PC-9 (cell line): ENCODE measurements at regions not wholly inside any gene's neighbourhood (a gene's known extent, or its start where the extent isn't known, plus 50 kb on each side); places are given as distances from the start of the nearest gene placed in this dataset.

ENCODE experiments used
- EZH2 ChIP-seq: fragments of 200-600 bp; sonication (generic); IDR thresholded peaks from 2 replicates; pipeline ENCODE4 v1.8.0; 2017; ENCODE audit warnings: antibody characterized with exemption, low read depth
- TF ChIP-seq, protein P1 (sequence below): fragments of 200-600 bp; sonication (generic); conservative IDR thresholded peaks from 2 replicates; pipeline ENCODE4 v1.6.1; 2017; ENCODE audit warnings: mixed run types, antibody characterized with exemption, mild to moderate bottlenecking, moderate library complexity

GRCh38 chr22:48680601-48681000 lies 1147.1 kb downstream of the BRD1 start:
- TF ChIP-seq EZH2, result no peak
- TF ChIP-seq, protein P1, sequence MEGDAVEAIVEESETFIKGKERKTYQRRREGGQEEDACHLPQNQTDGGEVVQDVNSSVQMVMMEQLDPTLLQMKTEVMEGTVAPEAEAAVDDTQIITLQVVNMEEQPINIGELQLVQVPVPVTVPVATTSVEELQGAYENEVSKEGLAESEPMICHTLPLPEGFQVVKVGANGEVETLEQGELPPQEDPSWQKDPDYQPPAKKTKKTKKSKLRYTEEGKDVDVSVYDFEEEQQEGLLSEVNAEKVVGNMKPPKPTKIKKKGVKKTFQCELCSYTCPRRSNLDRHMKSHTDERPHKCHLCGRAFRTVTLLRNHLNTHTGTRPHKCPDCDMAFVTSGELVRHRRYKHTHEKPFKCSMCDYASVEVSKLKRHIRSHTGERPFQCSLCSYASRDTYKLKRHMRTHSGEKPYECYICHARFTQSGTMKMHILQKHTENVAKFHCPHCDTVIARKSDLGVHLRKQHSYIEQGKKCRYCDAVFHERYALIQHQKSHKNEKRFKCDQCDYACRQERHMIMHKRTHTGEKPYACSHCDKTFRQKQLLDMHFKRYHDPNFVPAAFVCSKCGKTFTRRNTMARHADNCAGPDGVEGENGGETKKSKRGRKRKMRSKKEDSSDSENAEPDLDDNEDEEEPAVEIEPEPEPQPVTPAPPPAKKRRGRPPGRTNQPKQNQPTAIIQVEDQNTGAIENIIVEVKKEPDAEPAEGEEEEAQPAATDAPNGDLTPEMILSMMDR, result no peak
